Activated naive CD4-positive, alpha-beta T cell treated with anti-CD3 and anti-CD28 coated beads, Interleukin-2, amount 50 U/mL, for 72 hours (primary cell): ENCODE measurements at regions not wholly inside any gene's neighbourhood (a gene's known extent, or its start where the extent isn't known, plus 50 kb on each side); places are given as distances from the start of the nearest gene placed in this dataset.
A peak's percentile ranks its signal among the peaks of the same experiment; 100 is the strongest.

Source experiments
- ATAC-seq, 2 donors: fragments of 150-1000 bp; cut with Tn5 transposase; 2 replicates each; pipeline ENCODE4 v1.10.0; 2021; ENCODE audit warnings: mild to moderate bottlenecking in 2 of 2, moderate library complexity in 2 of 2
- DNase-seq, 2 donors: peaks; one replicate each; pipeline ENCODE4 v3.0.0; 2021 to 2022; ENCODE audit warnings: low spot score in 2 of 2
- H3K27ac Mint-ChIP-seq, 2 donors: one replicate each; pipeline ENCODE4 v1.8.0; 2022; ENCODE audit warnings: mild to moderate bottlenecking in 2 of 2, mixed read lengths in 2 of 2
- H3K36me3 Mint-ChIP-seq, 2 donors: one replicate each; pipeline ENCODE4 v1.8.0; 2022; ENCODE audit warnings: mixed read lengths in 2 of 2
- H3K9me3 Mint-ChIP-seq, 2 donors: one replicate each; pipeline ENCODE4 v1.8.0; 2022; ENCODE audit warnings: mixed read lengths in 2 of 2

- no peak for DNase-seq
- peaks cover 11 to 14% of the 10 kb centered on the region in 2 donors for H3K9me3 Mint-ChIP-seq
- no peak for ATAC-seq
- H3K27ac Mint-ChIP-seq = peak overlapping the region in 1 of 2 donors; percentile 23
- H3K36me3 Mint-ChIP-seq = peaks cover 0 to 4% of the 10 kb centered on the region in 2 donors
These were observed 259.1 kb upstream of the SLIT2 start for GRCh38 chr4:19992471-19993093.

- DNase-seq (no peak), ATAC-seq (no peak)
- peaks cover 0 to 4% of the 10 kb centered on the region in 2 donors for H3K36me3 Mint-ChIP-seq
- H3K9me3 Mint-ChIP-seq = peaks cover 11 to 18% of the 10 kb centered on the region in 2 donors
- H3K27ac Mint-ChIP-seq = no peak overlapping the region
These were observed 264.0 kb upstream of the SLIT2 start for GRCh38 chr4:19987746-19988145.

- ATAC-seq (no peak), DNase-seq (no peak)
- H3K9me3 Mint-ChIP-seq = peaks cover 22 to 27% of the 10 kb centered on the region in 2 donors
- H3K27ac Mint-ChIP-seq = no peak overlapping the region
- peaks cover 2 to 5% of the 10 kb centered on the region in 2 donors for H3K36me3 Mint-ChIP-seq
These were observed 268.6 kb upstream of the SLIT2 start for GRCh38 chr4:19983072-19983471.

GRCh38 chr4:19982556-19982955 lies 269.1 kb upstream of the SLIT2 start:
- no peak for ATAC-seq
- Mint-ChIP-seq H3K27ac (no peak overlapping the region), H3K9me3 (peaks cover 23 to 28% of the 10 kb centered on the region in 2 donors), H3K36me3 (peaks cover 7 to 10% of the 10 kb centered on the region in 2 donors)
- DNase-seq = no peak

GRCh38 chr4:19971829-19972228 lies 279.9 kb upstream of the SLIT2 start:
- ATAC-seq (no peak), DNase-seq (no peak)
- Mint-ChIP-seq H3K36me3 (peaks cover 0 to 7% of the 10 kb centered on the region in 2 donors), H3K27ac (no peak overlapping the region), H3K9me3 (peaks cover 6 to 13% of the 10 kb centered on the region in 2 donors)

- DNase-seq (no peak), ATAC-seq (no peak)
- Mint-ChIP-seq H3K9me3 (peaks cover 6 to 14% of the 10 kb centered on the region in 2 donors), H3K36me3 (no peaks in the 10 kb centered on the region), H3K27ac (no peak overlapping the region)
These were observed 282.2 kb upstream of the SLIT2 start for GRCh38 chr4:19969492-19969891.

GRCh38 chr4:19961091-19961490 lies 290.6 kb upstream of the SLIT2 start:
- DNase-seq = no peak
- peaks cover 10 to 23% of the 10 kb centered on the region in 2 donors for H3K9me3 Mint-ChIP-seq
- H3K27ac Mint-ChIP-seq = no peak overlapping the region
- no peak for ATAC-seq
- H3K36me3 Mint-ChIP-seq = no peaks in the 10 kb centered on the region

GRCh38 chr4:19958848-19959247 lies 292.9 kb upstream of the SLIT2 start:
- ATAC-seq (no peak), DNase-seq (no peak)
- H3K9me3 Mint-ChIP-seq = peaks cover 16 to 17% of the 10 kb centered on the region in 2 donors
- H3K36me3 Mint-ChIP-seq = no peaks in the 10 kb centered on the region
- H3K27ac Mint-ChIP-seq = no peak overlapping the region

- ATAC-seq = no peak
- peaks cover 12 to 20% of the 10 kb centered on the region in 2 donors for H3K9me3 Mint-ChIP-seq
- DNase-seq = no peak
- no peak overlapping the region for H3K27ac Mint-ChIP-seq
- peaks cover 0 to 12% of the 10 kb centered on the region in 2 donors for H3K36me3 Mint-ChIP-seq
These were observed 304.4 kb upstream of the SLIT2 start for GRCh38 chr4:19947349-19947748.

- no peak for DNase-seq
- Mint-ChIP-seq H3K9me3 (peaks cover 10 to 20% of the 10 kb centered on the region in 2 donors), H3K36me3 (peaks cover 0 to 12% of the 10 kb centered on the region in 2 donors), H3K27ac (no peak overlapping the region)
- ATAC-seq = no peak
These were observed 305.7 kb upstream of the SLIT2 start for GRCh38 chr4:19945979-19946380.

- DNase-seq (no peak), ATAC-seq (no peak)
- Mint-ChIP-seq H3K36me3 (peaks cover 0 to 12% of the 10 kb centered on the region in 2 donors), H3K27ac (no peak overlapping the region), H3K9me3 (peaks cover 10 to 21% of the 10 kb centered on the region in 2 donors)
These were observed 306.2 kb upstream of the SLIT2 start for GRCh38 chr4:19945501-19945900.

- Mint-ChIP-seq H3K27ac (no peak overlapping the region), H3K9me3 (peaks cover 10 to 21% of the 10 kb centered on the region in 2 donors), H3K36me3 (peaks cover 0 to 12% of the 10 kb centered on the region in 2 donors)
- ATAC-seq = no peak
- no peak for DNase-seq
These were observed 306.9 kb upstream of the SLIT2 start for GRCh38 chr4:19944806-19945205.

GRCh38 chr4:19944251-19944650 lies 307.5 kb upstream of the SLIT2 start:
- peaks cover 0 to 12% of the 10 kb centered on the region in 2 donors for H3K36me3 Mint-ChIP-seq
- ATAC-seq = no peak
- no peak for DNase-seq
- no peak overlapping the region for H3K27ac Mint-ChIP-seq
- H3K9me3 Mint-ChIP-seq = peaks cover 10 to 21% of the 10 kb centered on the region in 2 donors

GRCh38 chr4:19941434-19941833 lies 310.3 kb upstream of the SLIT2 start:
- Mint-ChIP-seq H3K27ac (no peak overlapping the region), H3K9me3 (peaks cover 4 to 13% of the 10 kb centered on the region in 2 donors), H3K36me3 (no peaks in the 10 kb centered on the region)
- DNase-seq = no peak
- no peak for ATAC-seq

- no peaks in the 10 kb centered on the region for H3K36me3 Mint-ChIP-seq
These were observed 310.8 kb upstream of the SLIT2 start for GRCh38 chr4:19940861-19941260.

GRCh38 chr4:19936476-19936875 lies 315.2 kb upstream of the SLIT2 start:
- Mint-ChIP-seq H3K9me3 (peaks cover 5 to 12% of the 10 kb centered on the region in 2 donors), H3K27ac (no peak overlapping the region), H3K36me3 (no peaks in the 10 kb centered on the region)
- ATAC-seq = no peak
- no peak for DNase-seq

More at GRCh38 chr4:19940861-19941260, 310.8 kb upstream of the SLIT2 start:
- Mint-ChIP-seq H3K9me3 (peaks cover 4 to 13% of the 10 kb centered on the region in 2 donors), H3K27ac (no peak overlapping the region)
- ATAC-seq (no peak), DNase-seq (no peak)

GRCh38 chr4:19930742-19931141 lies 321.0 kb upstream of the SLIT2 start:
- no peaks in the 10 kb centered on the region for H3K36me3 Mint-ChIP-seq

GRCh38 chr4:19927381-19927780 lies 324.3 kb upstream of the SLIT2 start:
- DNase-seq (no peak), ATAC-seq (no peak)
- H3K36me3 Mint-ChIP-seq = no peaks in the 10 kb centered on the region
- H3K27ac Mint-ChIP-seq = no peak overlapping the region
- peaks cover 11 to 22% of the 10 kb centered on the region in 2 donors for H3K9me3 Mint-ChIP-seq

More at GRCh38 chr4:19930742-19931141, 321.0 kb upstream of the SLIT2 start:
- Mint-ChIP-seq H3K9me3 (peaks cover 15 to 18% of the 10 kb centered on the region in 2 donors), H3K27ac (no peak overlapping the region)
- no peak for ATAC-seq
- no peak for DNase-seq
